Endothelial cell of umbilical vein (primary cell): ENCODE measurements at regions not wholly inside any gene's neighbourhood (a gene's known extent, or its start where the extent isn't known, plus 50 kb on each side); places are given as distances from the start of the nearest gene placed in this dataset.

Source experiments
- BruUV-seq: library from RNA; stranded (reverse); fragments of 400-500 nt; replicated peaks from 2 replicates; lab custom pipeline; 2021; lab: Mats Ljungman, UMichigan
- CTCF ChIA-PET: fragments of 300-600, 350-600 bp; sonication (Branson Sonifier 250); formaldehyde crosslinking; loops from one replicate; lab custom pipeline; 2021; ENCODE audit warnings: antibody characterized with exemption, inconsistent platforms; lab: Charles Lee
- POLR2A ChIA-PET: fragments of 300-600, 350-600 bp; sonication (Branson Sonifier 250); formaldehyde crosslinking; loops from one replicate; lab custom pipeline; 2021; ENCODE audit warnings: antibody characterized with exemption, inconsistent platforms; lab: Charles Lee
- DNase-seq: peaks from one replicate; pipeline ENCODE4 v3.0.0-alpha.2; 2011; ENCODE audit warnings: low read depth, low spot score
- FAIRE-seq: peaks from 2 replicates; lab custom pipeline; 2011; peaks lifted over from hg19 to GRCh38; lab: Jason Lieb, UNC
- H2AFZ ChIP-seq: 2 replicates; pipeline ENCODE4 v1.6.0; 2012; ENCODE audit warnings: low read depth, low read length, control low read depth, inconsistent platforms
- H3K27ac ChIP-seq: 2 replicates; pipeline ENCODE4 v1.5.1; 2011; ENCODE audit warnings: low read depth, mild to moderate bottlenecking, control low read depth, low read length, moderate library complexity; ENCODE audit not compliant: insufficient read depth
- H3K27me3 ChIP-seq, 2 experiments: 2 replicates each; pipeline versions ENCODE4 v1.6.0 to v1.6.1; 2011; ENCODE audit warnings: low read length in 2 of 2, mixed read lengths in 1 of 2; ENCODE audit not compliant: control insufficient read depth in 2 of 2, insufficient read depth in 2 of 2
- H3K36me3 ChIP-seq, 2 experiments: 2 replicates in 1 of 2; 3 replicates in 1 of 2; pipeline ENCODE4 v1.5.1; 2011; ENCODE audit warnings: low read length in 2 of 2, mild to moderate bottlenecking in 1 of 2, moderate library complexity in 1 of 2; ENCODE audit not compliant: control insufficient read depth in 2 of 2, insufficient read depth in 2 of 2; ENCODE audit errors: extremely low read depth in 1 of 2
- H3K4me1 ChIP-seq: 3 replicates; pipeline ENCODE4 v1.5.1; 2011; ENCODE audit warnings: mild to moderate bottlenecking, low read length; ENCODE audit not compliant: control insufficient read depth, insufficient read depth; ENCODE audit errors: extremely low read depth
- H3K4me2 ChIP-seq: 2 replicates; pipeline ENCODE4 v1.6.1; 2011; ENCODE audit warnings: low read length, control low read depth, mixed read lengths; ENCODE audit not compliant: insufficient read depth
- H3K4me3 ChIP-seq, 3 experiments: fragments of 200-600 bp in 1 of 3; sonication (generic), shearing (Covaris generic) in 1 of 3; replicated peaks in 1 of 3; 2 replicates each; pipeline ENCODE4 v1.5.1; 2011 to 2016; ENCODE audit warnings: control low read depth in 3 of 3, low read length in 3 of 3, mild to moderate bottlenecking in 2 of 3, inconsistent platforms in 1 of 3, low read depth in 1 of 3, moderate library complexity in 1 of 3; ENCODE audit not compliant: insufficient read depth in 1 of 3
- H3K79me2 ChIP-seq: 2 replicates; pipeline ENCODE4 v1.6.0; 2012; ENCODE audit warnings: low read length, inconsistent platforms; ENCODE audit not compliant: control insufficient read depth, insufficient read depth
- H3K9ac ChIP-seq: replicated peaks from 2 replicates; pipeline ENCODE3; 2011; ENCODE audit warnings: low read length, control low read depth; ENCODE audit not compliant: insufficient read depth; ENCODE audit errors: extremely low read depth
- H3K9me1 ChIP-seq: replicated peaks from 3 replicates; pipeline ENCODE4 v1.6.0; 2011; ENCODE audit warnings: mild to moderate bottlenecking, low read length; ENCODE audit not compliant: control insufficient read depth, insufficient read depth; ENCODE audit errors: extremely low read depth
- H3K9me3 ChIP-seq: replicated peaks from 2 replicates; pipeline ENCODE4 v1.5.1; 2012; ENCODE audit warnings: low read length, inconsistent platforms; ENCODE audit not compliant: control insufficient read depth, insufficient read depth
- H4K20me1 ChIP-seq: replicated peaks from 2 replicates; pipeline ENCODE3; 2011; ENCODE audit warnings: mild to moderate bottlenecking, low read length; ENCODE audit not compliant: control insufficient read depth, insufficient read depth; ENCODE audit errors: extremely low read depth
- EZH2 ChIP-seq: IDR thresholded peaks from 2 replicates; pipeline ENCODE4 v1.6.1; 2012; ENCODE audit warnings: borderline replicate concordance, low read depth, mild to moderate bottlenecking, moderate library complexity, low read length, inconsistent platforms; ENCODE audit not compliant: severe bottlenecking
- FOS ChIP-seq: IDR thresholded peaks from 2 replicates; pipeline ENCODE4 v1.6.1; 2011; ENCODE audit warnings: mild to moderate bottlenecking, low read length, moderate library complexity, borderline replicate concordance; ENCODE audit not compliant: insufficient read depth
- GATA2 ChIP-seq: IDR thresholded peaks from 2 replicates; pipeline ENCODE4 v1.7.0; 2011; ENCODE audit warnings: low read depth, mild to moderate bottlenecking, moderate library complexity, mixed read lengths, low read length; ENCODE audit not compliant: insufficient read length, insufficient read depth
- JUN ChIP-seq: IDR thresholded peaks from 2 replicates; pipeline ENCODE4 v1.6.1; 2011; ENCODE audit warnings: borderline replicate concordance, low read depth; ENCODE audit not compliant: insufficient read length, insufficient read depth
- MYC ChIP-seq: IDR thresholded peaks from one replicate; pipeline ENCODE4 v1.6.1; 2011; ENCODE audit warnings: mild to moderate bottlenecking, low read depth, low read length
- POLR2A ChIP-seq: IDR thresholded peaks from 2 replicates; pipeline ENCODE4 v1.6.1; 2012; ENCODE audit warnings: low read depth, mild to moderate bottlenecking, control low read depth, low read length
- POLR2AphosphoS5 ChIP-seq: IDR thresholded peaks from 2 replicates; pipeline ENCODE4 v1.6.1; 2012; ENCODE audit warnings: low read depth, mild to moderate bottlenecking, control low read depth, low read length, moderate library complexity; ENCODE audit not compliant: insufficient read depth
- dilution Hi-C: fragments of 300-500 bp; cut with MboI; formaldehyde crosslinking; loops from one replicate; pipeline ENCODE4 v1.15.0; 2019; ENCODE audit warnings: low sequenced_read_pairs; ENCODE audit not compliant: extremely low pct_ligation_motif_present
- intact Hi-C: fragments of 100-400 bp; cut with micrococcal nuclease; formaldehyde crosslinking; loops from one replicate; pipeline ENCODE4 v1.10.0; 2022
- TF ChIP-seq, protein P1 (sequence below), 2 donors: IDR thresholded peaks; 1 replicate in 1 of 2; 2 replicates in 1 of 2; pipeline ENCODE4 v1.5.1; 2011; ENCODE audit warnings: low read length in 2 of 2, mild to moderate bottlenecking in 2 of 2, moderate library complexity in 2 of 2, control low read depth in 1 of 2, inconsistent platforms in 1 of 2, low read depth in 1 of 2; ENCODE audit not compliant: insufficient read depth in 1 of 2; ENCODE audit errors: extremely low read depth in 1 of 2
- TF ChIP-seq, protein P2 (sequence below): IDR thresholded peaks from 2 replicates; pipeline ENCODE4 v1.6.1; 2011; ENCODE audit not compliant: insufficient read depth, insufficient read length

DNA sequence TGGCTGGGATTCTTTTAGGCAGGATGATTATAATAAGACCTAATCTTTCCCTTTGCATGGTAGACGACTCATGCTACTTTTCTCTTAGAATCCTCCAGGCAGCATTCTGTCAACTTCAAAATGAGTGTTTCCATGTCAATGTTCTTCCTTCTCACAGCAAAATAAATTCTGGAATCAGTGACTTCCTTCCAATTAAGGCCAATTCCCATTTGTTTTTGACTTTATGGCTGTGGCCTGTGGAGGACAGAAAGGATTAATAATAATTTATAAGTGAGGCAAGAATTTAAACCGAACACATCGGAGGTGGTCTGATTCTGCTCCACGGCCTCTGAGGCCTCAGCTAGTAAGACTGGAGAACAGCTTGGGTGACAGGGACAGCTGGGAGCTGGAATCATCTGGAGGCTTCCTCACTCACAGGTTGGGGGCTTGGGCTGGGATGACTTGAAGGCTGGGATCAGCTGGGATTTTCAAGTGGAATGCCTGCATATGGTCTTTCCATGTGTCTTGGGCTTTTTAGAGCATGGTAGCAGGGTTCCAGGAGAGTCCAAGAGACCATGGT, 241.8 kb upstream of the MCTP2 start:
- dilution Hi-C loops: no loop called here
- intact Hi-C loops: no loop called here
- no peaks in the 10 kb centered on the region for H4K20me1 ChIP-seq
- H3K4me3 ChIP-seq: no peak overlapping the region
- DNase-seq (no peak), FAIRE-seq (no peak)
- TF ChIP-seq, protein P1, sequence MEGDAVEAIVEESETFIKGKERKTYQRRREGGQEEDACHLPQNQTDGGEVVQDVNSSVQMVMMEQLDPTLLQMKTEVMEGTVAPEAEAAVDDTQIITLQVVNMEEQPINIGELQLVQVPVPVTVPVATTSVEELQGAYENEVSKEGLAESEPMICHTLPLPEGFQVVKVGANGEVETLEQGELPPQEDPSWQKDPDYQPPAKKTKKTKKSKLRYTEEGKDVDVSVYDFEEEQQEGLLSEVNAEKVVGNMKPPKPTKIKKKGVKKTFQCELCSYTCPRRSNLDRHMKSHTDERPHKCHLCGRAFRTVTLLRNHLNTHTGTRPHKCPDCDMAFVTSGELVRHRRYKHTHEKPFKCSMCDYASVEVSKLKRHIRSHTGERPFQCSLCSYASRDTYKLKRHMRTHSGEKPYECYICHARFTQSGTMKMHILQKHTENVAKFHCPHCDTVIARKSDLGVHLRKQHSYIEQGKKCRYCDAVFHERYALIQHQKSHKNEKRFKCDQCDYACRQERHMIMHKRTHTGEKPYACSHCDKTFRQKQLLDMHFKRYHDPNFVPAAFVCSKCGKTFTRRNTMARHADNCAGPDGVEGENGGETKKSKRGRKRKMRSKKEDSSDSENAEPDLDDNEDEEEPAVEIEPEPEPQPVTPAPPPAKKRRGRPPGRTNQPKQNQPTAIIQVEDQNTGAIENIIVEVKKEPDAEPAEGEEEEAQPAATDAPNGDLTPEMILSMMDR (IDR thresholded peaks at IDR 0.05; ENCODE audit: extremely low read depth in 1 of 2, insufficient read depth in 1 of 2, low read depth in 1 of 2, low read length in 2 of 2): no peak
- TF ChIP-seq POLR2AphosphoS5: no peak
- TF ChIP-seq, protein P2, sequence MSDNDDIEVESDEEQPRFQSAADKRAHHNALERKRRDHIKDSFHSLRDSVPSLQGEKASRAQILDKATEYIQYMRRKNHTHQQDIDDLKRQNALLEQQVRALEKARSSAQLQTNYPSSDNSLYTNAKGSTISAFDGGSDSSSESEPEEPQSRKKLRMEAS: no peak
- TF ChIP-seq EZH2: no peak
- no peak for TF ChIP-seq FOS
- no peak for TF ChIP-seq GATA2
- TF ChIP-seq POLR2A: no peak
- TF ChIP-seq MYC: no peak
- TF ChIP-seq JUN: no peak
- ChIA-PET POLR2A (no interaction called here), CTCF (no interaction called here)
- H3K27ac ChIP-seq: no peak overlapping the region
- H2AFZ ChIP-seq: no peak overlapping the region
- no peak overlapping the region for H3K9ac ChIP-seq
- H3K4me2 ChIP-seq: no peak overlapping the region
- BruUV-seq: no TSS peak
- no peaks in the 10 kb centered on the region for H3K36me3 ChIP-seq
- H3K27me3 ChIP-seq: no peaks in the 10 kb centered on the region
- peaks cover 2% of the 10 kb centered on the region for H3K9me3 ChIP-seq
- H3K79me2 ChIP-seq: no peaks in the 10 kb centered on the region
- H3K4me1 ChIP-seq: no peaks in the 10 kb centered on the region
- no peaks in the 10 kb centered on the region for H3K9me1 ChIP-seq
